H1 (cell line): ENCODE measurements at regions not wholly inside any gene's neighbourhood (a gene's known extent, or its start where the extent isn't known, plus 50 kb on each side); places are given as distances from the start of the nearest gene placed in this dataset.
A peak's percentile ranks its signal among the peaks of the same experiment; 100 is the strongest.

Experiments used
- CTCF ChIA-PET: fragments of 300-600 bp; sonication (Branson Sonifier 250); formaldehyde crosslinking; loops from one replicate; lab custom pipeline; 2021; ENCODE audit not compliant: partially characterized antibody; lab: Charles Lee
- POLR2A ChIA-PET: fragments of 300-600 bp; sonication (Branson Sonifier 250); formaldehyde crosslinking; loops from one replicate; lab custom pipeline; 2021; ENCODE audit warnings: inconsistent platforms; ENCODE audit not compliant: partially characterized antibody; lab: Charles Lee
- DNase-seq, 2 experiments: peaks; one replicate each; pipeline versions ENCODE4 v3.0.0 to v3.0.0-alpha.2; 2010 to 2022; ENCODE audit warnings: low spot score in 2 of 2, low read depth in 1 of 2, mixed read lengths in 1 of 2
- FAIRE-seq: peaks from 2 replicates; lab custom pipeline; 2011; peaks lifted over from hg19 to GRCh38; lab: Jason Lieb, UNC
- H2AFZ ChIP-seq: 2 replicates; pipeline ENCODE4 v1.8.1; 2012; ENCODE audit warnings: low read length, inconsistent platforms
- H2AK5ac ChIP-seq: 2 replicates; pipeline ENCODE4 v1.6.1; 2013; ENCODE audit warnings: low read depth, low read length
- H2BK120ac ChIP-seq: replicated peaks from 2 replicates; pipeline ENCODE3; 2013; ENCODE audit warnings: low read depth, low read length, inconsistent platforms
- H2BK12ac ChIP-seq: 2 replicates; pipeline ENCODE4 v1.6.1; 2013; ENCODE audit warnings: low read depth, low read length
- H2BK15ac ChIP-seq: 2 replicates; pipeline ENCODE4 v1.6.1; 2013; ENCODE audit warnings: low read length
- H2BK20ac ChIP-seq: 2 replicates; pipeline ENCODE4 v1.6.1; 2013; ENCODE audit warnings: low read length
- H2BK5ac ChIP-seq: 2 replicates; pipeline ENCODE4 v1.6.1; 2013; ENCODE audit warnings: low read depth, low read length
- H3K14ac ChIP-seq: 2 replicates; pipeline ENCODE4 v1.6.1; 2013; ENCODE audit warnings: inconsistent platforms; ENCODE audit not compliant: insufficient read length
- H3K18ac ChIP-seq: 2 replicates; pipeline ENCODE4 v1.6.1; 2013; ENCODE audit warnings: low read length; ENCODE audit errors: extremely low read depth
- H3K23ac ChIP-seq: 2 replicates; pipeline ENCODE4 v1.6.1; 2013; ENCODE audit warnings: inconsistent platforms; ENCODE audit not compliant: insufficient read length
- H3K23me2 ChIP-seq: 2 replicates; pipeline ENCODE4 v1.6.1; 2013; ENCODE audit warnings: low read depth, low read length
- H3K27ac ChIP-seq: 2 replicates; pipeline ENCODE4 v1.6.1; 2011; ENCODE audit warnings: low read depth, low read length, inconsistent platforms
- H3K27me3 ChIP-seq, 4 experiments: replicated peaks in 1 of 4; 1 replicate in 1 of 4; 2 replicates in 3 of 4; pipeline versions ENCODE4 v1.6.1 to v1.8.1; 2011 to 2013; ENCODE audit warnings: low read length in 3 of 4, mild to moderate bottlenecking in 3 of 4, inconsistent platforms in 2 of 4, mixed read lengths in 2 of 4, moderate library complexity in 1 of 4; ENCODE audit not compliant: control insufficient read depth in 3 of 4, insufficient read depth in 3 of 4; ENCODE audit errors: extremely low read depth in 1 of 4
- H3K36me3 ChIP-seq, 4 experiments: 2 replicates each; pipeline versions ENCODE4 v1.6.1 to v1.8.1; 2011 to 2013; ENCODE audit warnings: mild to moderate bottlenecking in 4 of 4, low read length in 3 of 4, moderate library complexity in 2 of 4, control low read depth in 1 of 4, inconsistent platforms in 1 of 4; ENCODE audit not compliant: insufficient read depth in 4 of 4, control insufficient read depth in 2 of 4
- H3K4ac ChIP-seq: replicated peaks from 2 replicates; pipeline ENCODE3; 2013; ENCODE audit warnings: low read length, low read depth, mixed read lengths, inconsistent platforms; ENCODE audit not compliant: insufficient read length
- H3K4me1 ChIP-seq, 4 experiments: replicated peaks in 1 of 4; 1 replicate in 1 of 4; 2 replicates in 3 of 4; pipeline versions ENCODE4 v1.6.1 to v1.8.1; 2011 to 2013; ENCODE audit warnings: low read length in 3 of 4, inconsistent platforms in 2 of 4, mixed read lengths in 1 of 4; ENCODE audit not compliant: insufficient read depth in 4 of 4, control insufficient read depth in 3 of 4
- H3K4me2 ChIP-seq, 2 experiments: 2 replicates each; pipeline versions ENCODE4 v1.6.1 to v1.8.1; 2011 to 2013; ENCODE audit warnings: low read depth in 2 of 2, low read length in 2 of 2, control low read depth in 1 of 2, inconsistent platforms in 1 of 2, mild to moderate bottlenecking in 1 of 2; ENCODE audit not compliant: insufficient read depth in 1 of 2
- H3K4me3 ChIP-seq, 4 experiments: fragments of 200-600, 300-600 bp in 1 of 4; sonication (generic), shearing (Covaris generic), sonication (Bioruptor Twin) in 1 of 4; 2 replicates each; pipeline versions ENCODE4 v1.5.1 to v1.8.1; 2011 to 2016; ENCODE audit warnings: low read length in 4 of 4, low read depth in 3 of 4, control low read depth in 2 of 4, inconsistent platforms in 2 of 4, mild to moderate bottlenecking in 2 of 4, mixed read lengths in 1 of 4, moderate library complexity in 1 of 4; ENCODE audit not compliant: insufficient read depth in 2 of 4; ENCODE audit errors: extremely low read depth in 1 of 4
- H3K56ac ChIP-seq: replicated peaks from 2 replicates; pipeline ENCODE3; 2013; ENCODE audit warnings: low read depth, mild to moderate bottlenecking, mixed read lengths, low read length, inconsistent platforms; ENCODE audit not compliant: insufficient read length
- H3K79me1 ChIP-seq: 2 replicates; pipeline ENCODE4 v1.6.1; 2013; ENCODE audit warnings: low read depth, low read length, control low read depth
- H3K79me2 ChIP-seq, 2 experiments: 2 replicates each; pipeline versions ENCODE4 v1.6.1 to v1.8.1; 2012 to 2013; ENCODE audit warnings: low read length in 2 of 2, mild to moderate bottlenecking in 2 of 2, inconsistent platforms in 1 of 2; ENCODE audit not compliant: insufficient read depth in 2 of 2, control insufficient read depth in 1 of 2
- H3K9ac ChIP-seq, 4 experiments: replicated peaks in 1 of 4; 1 replicate in 1 of 4; 2 replicates in 3 of 4; pipeline versions ENCODE4 v1.6.1 to v1.8.1; 2011 to 2013; ENCODE audit warnings: low read depth in 3 of 4, low read length in 3 of 4, control low read depth in 2 of 4, mild to moderate bottlenecking in 2 of 4, moderate library complexity in 2 of 4, inconsistent platforms in 1 of 4; ENCODE audit errors: extremely low read depth in 1 of 4
- H3K9me3 ChIP-seq, 2 experiments: 2 replicates each; pipeline versions ENCODE4 v1.6.1 to v1.8.1; 2012 to 2013; ENCODE audit warnings: mild to moderate bottlenecking in 2 of 2, moderate library complexity in 2 of 2, control low read depth in 1 of 2, inconsistent platforms in 1 of 2, low read depth in 1 of 2, low read length in 1 of 2, mixed read lengths in 1 of 2; ENCODE audit not compliant: insufficient read depth in 2 of 2
- H4K20me1 ChIP-seq, 2 experiments: replicated peaks in 1 of 2; 2 replicates each; pipeline versions ENCODE3 to v1.8.1; 2011 to 2013; ENCODE audit warnings: inconsistent platforms in 2 of 2, low read length in 2 of 2, mild to moderate bottlenecking in 1 of 2; ENCODE audit not compliant: insufficient read depth in 2 of 2, control insufficient read depth in 1 of 2
- H4K5ac ChIP-seq: 2 replicates; pipeline ENCODE4 v1.6.1; 2013; ENCODE audit warnings: low read length, low read depth, mixed read lengths, inconsistent platforms; ENCODE audit not compliant: insufficient read length
- H4K8ac ChIP-seq: 2 replicates; pipeline ENCODE4 v1.8.0; 2013; ENCODE audit warnings: mild to moderate bottlenecking, moderate library complexity, low read length, inconsistent platforms; ENCODE audit not compliant: insufficient read depth; ENCODE audit errors: extremely low read depth
- H4K91ac ChIP-seq: replicated peaks from 2 replicates; pipeline ENCODE3; 2013; ENCODE audit warnings: low read length, mixed read lengths, inconsistent platforms; ENCODE audit not compliant: insufficient read length
- BRCA1 ChIP-seq: IDR thresholded peaks from 2 replicates; pipeline ENCODE4 v1.6.1; 2012; ENCODE audit warnings: low read depth, low read length, improper control_type of control experiment
- KDM4A ChIP-seq: IDR thresholded peaks from one replicate; pipeline ENCODE4 v1.7.1; 2012; ENCODE audit warnings: low read depth, mild to moderate bottlenecking, moderate library complexity, low read length, inconsistent platforms; ENCODE audit not compliant: severe bottlenecking
- RAD21 ChIP-seq, 2 experiments: IDR thresholded peaks in 1 of 2; conservative IDR thresholded peaks in 1 of 2; 2 replicates each; pipeline ENCODE4 v1.6.1; 2011; ENCODE audit warnings: low read depth in 2 of 2, low read length in 2 of 2, improper control_type of control experiment in 1 of 2, inconsistent platforms in 1 of 2, mild to moderate bottlenecking in 1 of 2, moderate library complexity in 1 of 2
- SUZ12 ChIP-seq: fragments of 200-600 bp; sonication (generic); IDR thresholded peaks from 2 replicates; pipeline ENCODE4 v1.6.1; 2012; ENCODE audit warnings: mild to moderate bottlenecking, inconsistent platforms, low read length, moderate library complexity, mixed read lengths
- WGBS, 2 experiments: shearing (Covaris generic) in 1 of 2; methylation state at CpG; one replicate each; pipeline versions ENCODE4 v1.1.6 to v1.1.7; 2013 to 2015; ENCODE audit warnings: low lambda C conversion rate in 2 of 2, mixed read lengths in 2 of 2, inconsistent platforms in 1 of 2, low coverage in 1 of 2, missing lambda C conversion rate in 1 of 2; ENCODE audit not compliant: insufficient replicate concordance in 2 of 2, insufficient coverage in 1 of 2, insufficient read length in 1 of 2; ENCODE audit errors: extremely low coverage in 1 of 2, missing lambda C conversion rate in 1 of 2; 5-methylcytosine and 5-hydroxymethylcytosine counted together

DNA sequence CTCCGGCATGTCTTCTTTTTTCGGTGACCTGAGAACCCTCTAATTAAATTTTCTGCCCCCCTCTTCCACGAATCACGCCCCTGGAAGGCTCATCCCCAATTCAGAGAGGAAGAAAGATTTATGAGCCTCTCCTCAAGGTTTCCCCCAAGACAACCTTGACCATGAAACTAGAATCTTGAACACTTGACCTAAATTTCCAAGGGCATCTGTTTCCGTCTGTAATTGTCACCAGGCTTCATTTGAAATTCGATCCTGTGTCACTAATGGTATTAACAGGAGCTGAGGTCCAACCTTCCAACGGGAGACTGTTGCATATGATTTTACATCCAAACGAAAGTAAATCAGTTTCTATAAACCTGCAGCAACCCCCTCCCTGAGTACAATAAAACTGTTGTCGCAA, 139.9 kb upstream of the ZIC3 start:
- H4K91ac ChIP-seq, result no peak overlapping the region
- H3K4me3 ChIP-seq, result peak overlapping the region in 3 of 4 experiments; percentile 17 to 62 (median 26); a peak in 5 of 8 replicates
- H2BK120ac ChIP-seq, result no peak overlapping the region
- H2BK12ac ChIP-seq, result no peak overlapping the region
- peaks cover 10% of the 10 kb centered on the region; the same call in 1 of the 2 replicates for H3K23me2 ChIP-seq
- H2AK5ac ChIP-seq, result no peak overlapping the region
- no peak overlapping the region for H2BK15ac ChIP-seq
- TF ChIP-seq KDM4A, result no peak
- no peak for TF ChIP-seq RAD21 (IDR thresholded peaks at IDR 0.05 in 1 of 2, conservative IDR thresholded peaks at IDR 0.05 in 1 of 2; ENCODE audit: low read depth in 2 of 2, low read length in 2 of 2)
- 0 out of 2 replicates have a peak, but pooled peaks have one; percentile 28 for TF ChIP-seq SUZ12
- TF ChIP-seq BRCA1, result no peak
- no peak overlapping the region for H3K27ac ChIP-seq
- FAIRE-seq (peak; percentile 66), DNase-seq (no peak)
- H3K27me3 ChIP-seq, result peaks cover 6 to 41% (median 25%) of the 10 kb centered on the region in 4 experiments
- H3K79me2 ChIP-seq, result no peaks in the 10 kb centered on the region
- H3K36me3 ChIP-seq, result no peaks in the 10 kb centered on the region
- no peak overlapping the region for H2AFZ ChIP-seq
- peaks cover 0 to 4% (median 2%) of the 10 kb centered on the region in 4 experiments; a peak in 3 of 7 replicates for H3K4me1 ChIP-seq
- H3K56ac ChIP-seq, result no peak overlapping the region
- H4K20me1 ChIP-seq, result no peaks in the 10 kb centered on the region
- WGBS, 2 experiments, result 10% methylated on average over 5 of the region's 9 CpGs; no CpG with 5 or more reads in 1 of the 2 experiments
- POLR2A ChIA-PET, result no interaction called here
- H3K9ac ChIP-seq, result no peak overlapping the region
- H3K18ac ChIP-seq, result no peak overlapping the region
- no peak overlapping the region for H4K8ac ChIP-seq
- no peak overlapping the region for H4K5ac ChIP-seq
- H3K79me1 ChIP-seq, result no peaks in the 10 kb centered on the region
- H3K14ac ChIP-seq, result no peak overlapping the region
- no peaks in the 10 kb centered on the region for H3K9me3 ChIP-seq
- H2BK20ac ChIP-seq, result no peak overlapping the region
- H2BK5ac ChIP-seq, result no peak overlapping the region
- no peak overlapping the region for H3K23ac ChIP-seq
- CTCF ChIA-PET, result interaction anchor here (1.0 kb wide), 1 partner anchor 65 kb away, joined by 3 read pairs; no protein-coding TSS in a partner anchor
- H3K4ac ChIP-seq, result no peak overlapping the region
- peak overlapping the region; percentile 71 to 85 for H3K4me2 ChIP-seq
